ENCODE measurements at regions not wholly inside any gene's neighbourhood (a gene's known extent, or its start where the extent isn't known, plus 50 kb on each side); places are given as distances from the start of the nearest gene placed in this dataset.

DNA sequence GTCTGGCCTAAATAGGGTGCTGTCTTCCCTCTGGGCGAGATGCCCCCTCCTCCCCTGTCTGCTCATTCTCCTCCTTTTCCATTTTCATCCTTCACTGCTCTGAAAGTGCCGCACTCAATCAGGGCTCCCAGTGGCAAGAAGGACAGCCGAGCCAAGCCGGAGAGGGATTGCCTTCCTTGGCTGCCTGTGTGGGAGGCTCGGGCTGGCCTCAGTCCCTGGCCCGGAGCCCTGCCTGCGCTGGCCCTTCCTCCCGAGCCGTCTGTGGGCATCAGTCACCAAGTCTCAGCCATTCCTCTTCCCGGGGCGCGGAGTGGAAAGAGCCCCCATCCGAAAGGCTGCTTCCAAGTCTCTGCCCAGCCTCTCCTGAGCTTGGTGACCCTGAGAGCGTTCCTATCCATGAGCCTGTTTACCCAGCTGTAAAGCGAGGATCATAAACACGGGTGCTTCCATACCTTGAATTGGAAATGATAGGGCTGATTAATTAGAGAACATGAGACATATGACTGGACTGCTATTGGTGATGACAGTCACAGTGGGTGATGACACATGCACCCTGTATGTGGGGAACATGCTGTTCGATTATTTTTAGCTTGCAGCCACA lies 59.1 kb upstream of the TLE3 start:
- peaks cover 19% of the 10 kb centered on the region for H3K27me3 ChIP-seq (ENCODE audit: control insufficient read depth, insufficient read depth, low read length)
- H3K36me3 ChIP-seq (ENCODE audit: control insufficient read depth, insufficient read depth, low read length): no peaks in the 10 kb centered on the region
- TF ChIP-seq, protein P1, sequence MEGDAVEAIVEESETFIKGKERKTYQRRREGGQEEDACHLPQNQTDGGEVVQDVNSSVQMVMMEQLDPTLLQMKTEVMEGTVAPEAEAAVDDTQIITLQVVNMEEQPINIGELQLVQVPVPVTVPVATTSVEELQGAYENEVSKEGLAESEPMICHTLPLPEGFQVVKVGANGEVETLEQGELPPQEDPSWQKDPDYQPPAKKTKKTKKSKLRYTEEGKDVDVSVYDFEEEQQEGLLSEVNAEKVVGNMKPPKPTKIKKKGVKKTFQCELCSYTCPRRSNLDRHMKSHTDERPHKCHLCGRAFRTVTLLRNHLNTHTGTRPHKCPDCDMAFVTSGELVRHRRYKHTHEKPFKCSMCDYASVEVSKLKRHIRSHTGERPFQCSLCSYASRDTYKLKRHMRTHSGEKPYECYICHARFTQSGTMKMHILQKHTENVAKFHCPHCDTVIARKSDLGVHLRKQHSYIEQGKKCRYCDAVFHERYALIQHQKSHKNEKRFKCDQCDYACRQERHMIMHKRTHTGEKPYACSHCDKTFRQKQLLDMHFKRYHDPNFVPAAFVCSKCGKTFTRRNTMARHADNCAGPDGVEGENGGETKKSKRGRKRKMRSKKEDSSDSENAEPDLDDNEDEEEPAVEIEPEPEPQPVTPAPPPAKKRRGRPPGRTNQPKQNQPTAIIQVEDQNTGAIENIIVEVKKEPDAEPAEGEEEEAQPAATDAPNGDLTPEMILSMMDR (IDR thresholded peaks at IDR 0.05; ENCODE audit: insufficient read depth, low read length, poor library complexity, severe bottlenecking): no peak
- DNase-seq (ENCODE audit: low read depth): no peak
- no peak overlapping the region for H3K4me3 ChIP-seq (ENCODE audit: low read depth, low read length)

DNA sequence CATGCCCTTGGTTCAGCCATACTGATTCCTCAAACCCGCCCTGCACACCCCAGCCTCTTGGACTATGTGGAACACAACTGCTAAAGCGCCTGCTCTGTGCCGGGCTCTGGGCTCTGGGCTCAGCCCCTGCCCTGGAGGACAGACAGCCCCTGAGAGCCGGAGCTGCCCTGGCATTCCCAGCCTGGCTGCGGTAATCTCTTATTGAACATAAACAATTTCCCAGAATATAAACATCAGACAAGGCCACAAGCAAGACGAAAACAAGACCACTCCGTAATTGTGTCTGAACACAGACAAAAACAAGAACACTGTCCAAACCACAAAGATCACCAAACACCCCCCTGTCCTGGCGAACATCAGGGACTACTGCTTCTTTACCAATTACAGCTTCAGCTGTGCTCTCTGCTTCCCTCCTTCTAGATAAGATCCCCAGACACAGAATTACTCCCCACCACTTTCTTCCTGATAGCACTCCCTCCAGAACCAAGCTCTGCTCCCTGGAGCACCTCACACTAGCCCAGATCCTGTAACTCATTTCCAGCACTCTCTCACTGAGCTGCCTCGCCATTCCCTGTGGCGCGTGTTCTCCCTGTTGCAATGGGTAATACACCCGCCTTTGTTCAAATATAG lies 57.1 kb upstream of the TLE3 start:
- peaks cover 15% of the 10 kb centered on the region for H3K27me3 ChIP-seq (ENCODE audit: control insufficient read depth, insufficient read depth, low read length)
- no peak overlapping the region for H3K4me3 ChIP-seq (ENCODE audit: low read depth, low read length)
- H3K36me3 ChIP-seq (ENCODE audit: control insufficient read depth, insufficient read depth, low read length): no peaks in the 10 kb centered on the region
- no peak for DNase-seq (ENCODE audit: low read depth)
- TF ChIP-seq, protein P1 (IDR thresholded peaks at IDR 0.05; ENCODE audit: insufficient read depth, low read length, poor library complexity, severe bottlenecking): no peak

DNA sequence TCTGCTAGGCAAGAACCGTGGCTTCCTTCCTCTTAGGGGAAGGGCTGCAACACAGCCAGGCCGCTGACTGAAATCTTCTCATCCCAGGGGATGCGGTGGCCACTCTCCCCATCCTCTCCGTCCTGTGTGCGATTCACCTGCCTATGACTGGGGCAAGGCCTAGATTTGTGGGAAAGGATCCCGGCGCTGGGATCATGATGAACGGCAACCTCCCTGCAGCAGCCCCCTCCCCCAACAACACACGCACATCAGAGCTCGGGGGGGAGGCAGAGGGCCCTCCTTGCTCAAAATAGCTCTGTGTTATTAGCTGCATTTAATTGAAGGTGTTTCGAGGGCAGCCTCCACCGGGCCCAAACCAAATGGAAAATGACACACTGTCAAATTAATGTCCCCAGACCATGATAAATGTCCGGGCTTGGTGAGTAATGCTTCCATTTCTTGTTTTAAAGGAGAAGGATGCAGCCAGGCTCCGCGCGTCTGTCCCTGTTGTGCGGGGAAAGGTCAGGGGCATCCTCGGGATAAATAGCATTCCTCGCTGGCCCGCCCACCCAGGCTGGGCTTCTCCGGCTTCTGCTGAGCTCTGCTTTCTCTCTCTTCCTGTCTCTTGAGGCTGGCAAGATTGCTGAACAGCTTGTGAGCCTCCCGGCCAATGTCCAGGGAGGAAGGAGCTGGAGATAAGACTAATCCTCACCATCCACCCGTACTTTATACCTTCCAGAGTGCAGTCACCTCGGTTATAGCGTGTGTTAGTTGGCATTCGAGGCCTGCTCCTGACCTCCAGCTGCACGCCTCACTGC lies 56.4 kb upstream of the TLE3 start:
- H3K4me3 ChIP-seq (ENCODE audit: low read depth, low read length): no peak overlapping the region
- TF ChIP-seq, protein P1 (IDR thresholded peaks at IDR 0.05; ENCODE audit: insufficient read depth, low read length, poor library complexity, severe bottlenecking): no peak
- H3K27me3 ChIP-seq (ENCODE audit: control insufficient read depth, insufficient read depth, low read length): peaks cover 15% of the 10 kb centered on the region
- no peak for DNase-seq (ENCODE audit: low read depth)
- no peaks in the 10 kb centered on the region for H3K36me3 ChIP-seq (ENCODE audit: control insufficient read depth, insufficient read depth, low read length)

DNA sequence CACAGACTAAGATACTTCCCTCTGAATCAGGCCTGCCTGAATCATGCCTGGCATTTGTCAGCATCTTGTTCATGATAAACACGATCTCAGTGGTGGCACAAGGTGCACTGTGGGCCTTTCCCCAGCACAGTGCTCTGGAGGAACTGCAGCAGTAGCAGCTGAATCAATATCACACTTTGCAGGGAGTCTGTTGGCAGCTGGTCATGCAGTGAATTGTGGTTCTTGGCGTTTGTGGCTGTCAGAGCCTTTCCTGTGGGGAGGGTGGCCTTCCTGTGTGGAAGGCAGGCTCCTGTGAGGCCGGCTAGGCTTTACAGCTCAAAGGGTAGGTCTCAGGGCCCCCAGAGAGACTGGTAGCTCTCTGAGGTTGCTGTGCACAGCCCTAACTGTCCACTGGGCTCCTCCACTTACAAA lies 54.4 kb upstream of the TLE3 start:
- no peaks in the 10 kb centered on the region for H3K36me3 ChIP-seq (ENCODE audit: control insufficient read depth, insufficient read depth, low read length)
- peaks cover 8% of the 10 kb centered on the region for H3K27me3 ChIP-seq (ENCODE audit: control insufficient read depth, insufficient read depth, low read length)
- DNase-seq (ENCODE audit: low read depth): no peak
- no peak overlapping the region for H3K4me3 ChIP-seq (ENCODE audit: low read depth, low read length)
- TF ChIP-seq, protein P1 (IDR thresholded peaks at IDR 0.05; ENCODE audit: insufficient read depth, low read length, poor library complexity, severe bottlenecking): no peak

DNA sequence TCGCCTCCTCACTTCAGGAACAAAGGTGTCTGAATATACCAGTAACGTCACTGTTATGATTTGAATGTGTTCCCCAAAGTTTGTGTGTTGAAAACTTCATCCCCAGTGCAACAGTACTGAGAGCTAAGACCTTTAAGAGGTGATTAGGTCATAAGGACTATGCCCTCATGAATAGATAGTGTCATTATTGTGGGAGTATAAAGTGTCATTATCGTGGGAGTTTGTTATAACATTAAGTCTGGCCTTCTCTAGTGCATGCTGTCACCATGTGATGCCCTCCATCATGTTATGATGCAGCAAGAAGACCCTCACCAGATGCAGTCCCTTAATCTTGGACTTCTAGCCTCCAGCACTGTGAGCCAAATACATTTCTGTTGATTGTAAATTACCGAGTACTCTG lies 53.7 kb upstream of the TLE3 start:
- H3K36me3 ChIP-seq (ENCODE audit: control insufficient read depth, insufficient read depth, low read length): no peaks in the 10 kb centered on the region
- H3K27me3 ChIP-seq (ENCODE audit: control insufficient read depth, insufficient read depth, low read length): peaks cover 6% of the 10 kb centered on the region
- TF ChIP-seq, protein P1 (IDR thresholded peaks at IDR 0.05; ENCODE audit: insufficient read depth, low read length, poor library complexity, severe bottlenecking): no peak
- no peak overlapping the region for H3K4me3 ChIP-seq (ENCODE audit: low read depth, low read length)
- no peak for DNase-seq (ENCODE audit: low read depth)
